Stimulated activated CD4-positive, alpha-beta T cell treated with anti-CD3 and anti-CD28 coated beads, Interleukin-1b, Interleukin-23, amount 100 ng/mL, for 24 hours (primary cell): ENCODE measurements at regions not wholly inside any gene's neighbourhood (a gene's known extent, or its start where the extent isn't known, plus 50 kb on each side); places are given as distances from the start of the nearest gene placed in this dataset.

Experiments
- DNase-seq, 4 experiments: peaks; one replicate each; pipeline ENCODE4 v3.0.0-alpha.2; 2020; ENCODE audit warnings: low read depth in 4 of 4, low spot score in 1 of 4

- DNase-seq = no peak
Measured at GRCh38 chr5:28495876-28496275, 1457.5 kb upstream of the CDH9 start.

GRCh38 chr5:28493456-28493855, 1455.1 kb upstream of the CDH9 start:
- no peak for DNase-seq

DNA sequence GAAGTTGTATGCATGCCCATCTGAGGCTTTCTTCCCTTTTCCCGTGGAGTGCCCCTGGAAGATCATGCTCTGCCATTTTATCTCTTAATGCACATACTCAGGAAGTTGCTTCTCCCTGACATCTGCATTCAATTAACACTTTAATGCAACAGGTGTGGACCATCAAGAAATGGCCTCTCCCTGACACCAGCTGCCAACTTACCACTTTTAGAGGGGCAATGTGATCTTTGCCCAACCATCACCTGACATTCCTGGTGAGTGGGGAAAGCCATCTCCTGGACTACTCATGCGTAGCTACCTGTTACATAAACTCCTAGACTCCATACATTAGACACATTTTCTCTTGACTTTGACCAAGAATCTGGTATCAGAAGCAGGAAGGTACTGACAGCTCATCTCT, 1450.4 kb upstream of the CDH9 start:
- DNase-seq = no peak

DNA sequence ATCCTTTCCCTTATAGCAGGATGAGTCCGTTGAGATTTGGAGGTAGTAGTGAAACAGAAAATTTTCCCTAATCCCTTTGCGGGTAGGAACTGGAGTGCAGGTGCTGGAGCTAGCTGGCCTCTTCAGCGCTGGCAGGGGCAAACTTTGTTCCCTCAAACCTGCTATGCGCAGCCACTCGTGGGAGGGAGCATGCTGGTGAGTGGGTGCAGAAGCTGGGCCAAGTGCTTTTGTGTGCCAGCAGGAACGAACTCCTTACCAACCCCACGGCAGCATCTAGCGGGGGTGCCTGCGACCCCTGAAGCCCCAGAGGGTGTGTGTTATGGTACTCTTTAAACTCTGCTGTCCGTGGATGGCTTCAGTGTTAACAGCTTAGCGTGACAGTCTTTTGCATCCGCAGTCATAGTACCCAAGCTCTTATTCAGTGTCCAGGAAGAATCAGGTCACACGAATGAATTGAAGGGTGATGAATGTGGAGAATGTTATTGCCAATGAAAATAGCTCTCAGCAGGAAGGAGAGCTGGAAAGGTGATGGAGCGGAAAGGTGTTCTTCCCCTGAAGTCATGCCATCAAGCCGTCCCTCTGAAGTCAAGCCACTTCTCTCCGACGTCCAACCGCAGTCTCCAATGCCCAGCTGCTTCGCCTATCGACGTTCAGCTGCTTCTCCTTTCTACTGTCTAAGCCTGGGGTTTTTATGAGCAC, 1445.1 kb upstream of the CDH9 start:
- no peak for DNase-seq

- DNase-seq = no peak
Measured at GRCh38 chr5:28473531-28474107, 1435.2 kb upstream of the CDH9 start.

DNA sequence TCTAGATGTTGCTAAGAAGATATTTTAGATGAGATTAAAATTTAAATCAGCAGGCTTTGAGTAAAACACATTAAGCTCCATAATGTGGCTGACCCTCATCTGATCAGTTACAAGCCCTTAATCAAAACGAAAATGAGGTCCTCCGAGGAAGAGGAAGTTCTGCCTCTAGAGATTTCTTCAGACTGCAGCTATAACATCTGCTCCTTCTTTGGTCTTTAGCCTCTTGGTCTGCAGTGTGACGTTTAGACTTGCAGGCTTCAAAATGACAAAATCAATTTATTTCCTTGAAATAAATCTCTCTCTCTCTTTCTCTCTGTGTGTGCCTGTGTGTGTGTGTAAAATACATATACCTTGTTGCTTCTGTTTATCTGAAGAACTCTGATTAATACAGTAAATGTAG, 1429.8 kb upstream of the CDH9 start:
- no peak for DNase-seq

DNA sequence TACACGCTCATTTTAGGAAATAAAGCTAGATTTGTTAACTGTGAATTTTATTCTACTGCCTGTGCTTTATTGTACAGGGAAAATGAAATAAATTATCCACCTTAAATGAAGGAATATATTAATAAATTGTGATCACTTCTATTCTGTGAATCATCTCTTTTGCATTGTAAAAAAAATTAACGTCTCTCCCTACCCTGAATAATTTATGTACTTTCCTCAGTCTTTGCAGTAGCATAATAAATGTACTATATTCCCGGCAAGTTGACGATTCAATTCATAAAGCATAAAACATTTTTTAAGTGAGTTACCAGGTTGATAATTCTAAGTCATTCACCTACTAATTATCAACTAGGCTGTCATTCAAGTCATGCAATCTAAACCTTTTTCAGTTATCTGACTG, 1425.3 kb upstream of the CDH9 start:
- no peak for DNase-seq

GRCh38 chr5:28451483-28451882, 1413.1 kb upstream of the CDH9 start:
- no peak for DNase-seq

DNA sequence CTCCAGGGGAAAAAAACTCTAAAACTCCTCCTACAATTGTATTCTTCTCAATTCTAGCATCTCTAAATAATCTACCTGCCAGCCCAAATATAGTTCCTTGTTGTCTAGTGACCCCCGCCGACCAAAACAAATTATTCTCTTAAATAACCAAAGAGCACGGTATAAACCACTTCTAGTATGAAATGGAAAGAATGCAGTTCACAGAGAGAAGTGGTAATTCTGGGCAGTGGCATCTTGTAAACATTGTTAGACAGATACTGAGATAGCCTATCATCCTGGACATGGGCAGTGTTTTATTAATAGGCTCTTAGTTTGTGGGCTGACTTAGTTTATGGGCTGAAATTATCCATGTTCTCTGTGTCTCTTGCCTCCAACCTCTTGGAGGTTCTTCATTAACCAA, 1412.6 kb upstream of the CDH9 start:
- DNase-seq = no peak

GRCh38 chr5:28448791-28449190, 1410.4 kb upstream of the CDH9 start:
- DNase-seq = no peak

GRCh38 chr5:28430565-28431178, 1392.3 kb upstream of the CDH9 start:
- no peak for DNase-seq

DNA sequence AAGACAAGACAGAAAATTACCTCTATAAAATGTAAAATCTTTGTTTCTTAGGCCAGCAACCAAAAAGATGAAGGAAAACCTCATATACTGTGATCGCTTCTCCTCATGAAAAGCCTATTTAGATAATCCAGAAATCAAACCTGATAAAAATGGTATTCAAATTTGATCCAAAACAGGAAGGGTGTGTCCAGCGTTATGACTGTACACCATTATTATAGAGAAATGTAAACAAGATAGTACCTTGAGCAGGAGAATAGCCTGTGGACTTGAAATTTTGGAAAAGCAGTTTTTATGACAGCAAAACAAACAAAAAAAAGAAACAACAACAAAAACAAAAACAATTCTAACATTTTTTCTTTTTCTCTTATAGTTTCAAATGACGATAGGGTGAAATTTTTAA, 1382.8 kb upstream of the CDH9 start:
- no peak for DNase-seq

DNA sequence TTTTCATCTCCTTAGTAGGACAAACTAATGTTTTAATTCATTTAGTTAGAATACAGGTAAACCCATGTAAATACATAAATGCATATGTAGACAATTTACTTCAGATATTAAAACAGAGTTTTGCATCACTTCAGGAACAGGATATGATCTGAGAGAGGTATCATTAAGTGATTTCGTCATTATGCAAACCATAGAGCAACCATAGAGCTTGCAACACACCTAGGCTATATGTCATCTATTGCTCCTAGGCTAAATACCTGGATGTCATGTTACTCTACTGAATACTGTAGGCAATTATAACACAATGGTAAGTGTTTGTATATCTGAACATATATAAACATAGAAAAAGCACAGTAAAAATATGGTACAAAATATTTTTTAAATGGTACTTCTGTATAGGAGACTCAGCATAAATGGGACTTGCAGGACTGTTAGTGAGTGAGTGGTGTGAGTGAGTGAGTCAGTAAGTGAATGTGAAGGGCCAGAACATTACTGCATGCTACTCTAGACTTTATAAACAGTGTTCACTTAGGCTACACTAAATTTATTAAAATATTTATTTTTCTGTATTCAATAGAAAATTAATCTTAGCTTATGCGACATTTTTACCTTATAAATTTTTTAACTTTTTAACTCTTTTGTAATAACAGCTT, 1377.5 kb upstream of the CDH9 start:
- no peak for DNase-seq

- no peak for DNase-seq
Measured at GRCh38 chr5:28414619-28415018, 1376.2 kb upstream of the CDH9 start.

GRCh38 chr5:28408651-28409050, 1370.3 kb upstream of the CDH9 start:
- no peak for DNase-seq

DNA sequence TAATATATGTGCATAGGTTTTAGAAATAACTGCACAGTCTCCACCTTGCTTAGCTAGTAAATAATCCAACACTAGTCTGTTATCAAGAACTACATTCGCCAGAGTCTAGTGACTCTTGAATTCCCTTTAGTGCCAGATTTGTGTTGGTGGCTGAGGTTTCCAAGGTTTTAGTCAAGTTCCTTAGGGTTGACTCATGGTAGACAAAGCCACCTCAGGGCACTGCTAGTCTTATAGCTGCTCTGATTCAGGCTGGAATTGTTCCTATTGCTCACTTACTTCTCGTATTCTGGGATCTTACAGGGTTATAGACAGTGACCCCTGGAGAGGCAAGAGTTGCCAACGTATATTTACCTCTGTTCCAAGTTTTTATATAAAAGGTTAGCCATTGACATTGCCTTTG, 1369.8 kb upstream of the CDH9 start:
- DNase-seq = no peak

DNA sequence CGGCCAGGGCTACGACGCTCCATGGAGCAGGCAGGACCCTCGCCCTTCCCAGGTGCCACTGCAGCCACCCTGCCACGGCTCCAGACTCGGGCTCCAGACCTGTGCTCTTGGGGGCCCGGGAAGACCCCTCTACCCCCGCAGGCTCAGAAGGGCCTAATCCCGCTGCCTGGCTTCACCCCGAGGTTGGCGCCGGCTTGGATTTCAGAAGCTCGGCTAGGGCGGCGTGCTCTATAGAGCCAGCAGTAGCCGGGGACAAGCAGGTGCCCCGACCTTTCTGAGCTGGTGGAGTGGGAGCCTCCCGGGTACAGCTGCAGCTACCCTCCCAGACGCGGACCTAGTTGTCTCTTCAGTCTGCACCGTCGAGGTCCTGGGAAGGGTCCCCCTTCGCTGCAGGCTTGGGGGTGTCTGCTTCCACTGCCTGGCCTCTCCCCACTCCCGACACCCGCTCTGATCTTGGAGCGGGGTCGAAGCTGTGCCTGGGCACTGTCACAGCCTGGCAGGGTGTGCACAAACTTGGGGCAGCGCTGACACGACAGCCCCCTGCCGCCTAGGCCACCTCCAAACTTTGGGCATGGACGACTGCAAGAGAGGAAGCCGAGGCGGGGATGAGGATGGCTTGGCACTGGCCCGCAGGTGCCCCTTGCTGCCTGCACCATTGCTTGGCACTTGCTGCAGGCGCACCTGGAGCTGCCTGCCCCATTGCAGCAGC, 1366.1 kb upstream of the CDH9 start:
- no peak for DNase-seq

DNA sequence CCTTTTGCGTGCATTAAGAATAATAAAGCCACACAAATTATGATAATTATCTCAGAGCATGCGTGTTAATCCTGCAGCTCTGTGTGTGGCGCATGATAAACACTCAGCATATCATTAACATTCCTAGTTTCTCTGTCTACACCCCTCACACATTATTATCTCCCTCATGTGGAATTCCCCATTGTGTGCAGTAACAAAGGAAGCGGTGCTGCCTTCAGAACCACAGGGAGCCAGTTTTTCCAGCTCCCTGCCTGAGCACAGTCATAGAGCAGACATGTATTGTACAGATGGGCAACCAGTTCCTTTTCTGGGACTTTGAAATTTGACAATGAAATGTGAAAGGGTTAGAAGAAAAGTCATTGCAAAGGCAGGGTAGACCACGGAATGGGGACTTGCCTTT, 1365.5 kb upstream of the CDH9 start:
- DNase-seq = no peak

DNA sequence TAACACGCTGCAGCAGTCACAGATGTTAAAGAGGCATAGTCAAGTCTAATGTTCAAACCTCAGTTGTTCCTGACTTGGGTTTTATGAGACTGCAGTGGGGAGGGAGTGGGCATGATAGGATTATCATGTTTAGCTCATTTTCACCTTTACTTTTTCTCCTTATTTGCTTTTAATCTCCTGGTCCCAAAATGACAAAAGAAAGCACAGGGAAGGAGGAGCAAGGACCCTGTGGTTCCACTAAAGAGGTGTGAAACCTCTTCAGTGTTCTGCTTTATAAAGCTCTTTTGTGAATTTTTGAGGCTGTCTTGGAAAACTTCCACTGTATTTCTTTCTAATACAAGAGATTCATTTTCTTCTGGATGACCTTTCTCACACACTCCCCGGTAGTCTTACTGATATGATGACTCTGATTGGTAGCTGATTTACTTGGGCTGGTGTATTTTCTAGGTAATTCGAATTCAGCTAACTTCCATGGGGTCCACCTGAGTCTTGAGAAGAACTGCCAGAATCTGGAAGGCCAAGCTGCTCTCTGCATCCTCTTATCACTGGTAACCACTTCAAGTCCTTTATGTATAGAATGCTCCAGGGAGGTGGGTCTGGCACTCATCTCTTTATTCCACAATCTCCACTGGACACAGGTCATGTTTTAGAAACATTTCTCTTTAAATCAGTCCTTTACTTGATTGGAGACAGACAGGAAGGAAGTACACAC, 1364.4 kb upstream of the CDH9 start:
- DNase-seq = no peak

- DNase-seq = no peak
Measured at GRCh38 chr5:28400076-28400475, 1361.7 kb upstream of the CDH9 start.

DNA sequence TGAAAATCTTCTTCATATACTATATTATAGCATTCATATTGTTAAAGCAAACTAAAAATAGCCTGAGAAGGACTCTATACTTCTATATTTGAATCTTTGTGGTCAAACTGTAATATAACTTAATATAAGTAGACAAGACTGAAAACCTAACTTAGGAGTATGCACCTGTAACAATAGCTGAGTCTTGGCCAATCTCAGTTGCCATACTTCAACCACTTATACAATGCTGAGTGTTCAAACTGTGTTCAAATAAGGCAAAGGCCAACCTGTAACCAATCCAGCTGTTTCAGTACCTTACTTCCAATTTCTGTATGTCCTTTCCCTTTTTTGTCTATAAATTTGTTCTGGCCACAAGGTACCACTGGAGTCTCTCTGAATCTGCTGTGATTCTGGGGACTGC, 1360.8 kb upstream of the CDH9 start:
- DNase-seq = no peak
